CD14-positive monocyte (primary cell): ENCODE measurements at regions not wholly inside any gene's neighbourhood (a gene's known extent, or its start where the extent isn't known, plus 50 kb on each side); places are given as distances from the start of the nearest gene placed in this dataset.

Source experiments
- DNase-seq, 3 donors: peaks; one replicate each; pipeline ENCODE4 v3.0.0-alpha.2; 2011 to 2022
- H2AFZ ChIP-seq: 2 replicates; pipeline ENCODE4 v1.6.0; 2012; ENCODE audit warnings: mild to moderate bottlenecking, low read depth, low read length, inconsistent platforms; ENCODE audit not compliant: insufficient read depth, poor library complexity, severe bottlenecking
- H3K27ac ChIP-seq, 2 donors: 1 replicate in 1 of 2; 2 replicates in 1 of 2; pipeline ENCODE4 v1.5.1; 2012 to 2013; ENCODE audit warnings: low read length in 2 of 2, control low read depth in 1 of 2, inconsistent platforms in 1 of 2, low read depth in 1 of 2, mild to moderate bottlenecking in 1 of 2
- H3K27me3 ChIP-seq, 2 donors: one replicate each; pipeline versions ENCODE4 v1.6.0 to v1.6.1; 2011 to 2013; ENCODE audit warnings: low read length in 2 of 2; ENCODE audit not compliant: control insufficient read depth in 2 of 2, insufficient read depth in 2 of 2
- H3K36me3 ChIP-seq, 2 donors: replicated peaks in 1 of 2; 1 replicate in 1 of 2; 2 replicates in 1 of 2; pipeline versions ENCODE4 v1.5.1 to v1.6.1; 2012 to 2013; ENCODE audit warnings: low read length in 2 of 2, control low read depth in 1 of 2, inconsistent platforms in 1 of 2, mild to moderate bottlenecking in 1 of 2; ENCODE audit not compliant: insufficient read depth in 2 of 2, control insufficient read depth in 1 of 2
- H3K4me1 ChIP-seq, 2 donors: 1 replicate in 1 of 2; 2 replicates in 1 of 2; pipeline versions ENCODE4 v1.5.1 to v1.6.1; 2012 to 2013; ENCODE audit warnings: low read length in 2 of 2, control low read depth in 1 of 2, inconsistent platforms in 1 of 2, mild to moderate bottlenecking in 1 of 2, moderate library complexity in 1 of 2; ENCODE audit not compliant: insufficient read depth in 2 of 2, control insufficient read depth in 1 of 2
- H3K4me2 ChIP-seq: replicated peaks from 2 replicates; pipeline ENCODE3; 2012; ENCODE audit warnings: low read length, moderate library complexity, mild to moderate bottlenecking; ENCODE audit not compliant: poor library complexity, severe bottlenecking; ENCODE audit errors: extremely low read depth
- H3K4me3 ChIP-seq, 3 experiments: fragments of 200-600 bp in 1 of 3; sonication (generic) in 1 of 3; replicated peaks in 1 of 3; 1 replicate in 2 of 3; 2 replicates in 1 of 3; pipeline ENCODE4 v1.5.1; 2011 to 2013; ENCODE audit warnings: low read length in 3 of 3, mild to moderate bottlenecking in 3 of 3, control low read depth in 2 of 3, low read depth in 2 of 3, inconsistent platforms in 1 of 3, moderate library complexity in 1 of 3
- H3K79me2 ChIP-seq: 2 replicates; pipeline ENCODE4 v1.6.0; 2012; ENCODE audit warnings: mild to moderate bottlenecking, control low read depth, inconsistent platforms, low read length, moderate library complexity; ENCODE audit not compliant: insufficient read depth
- H3K9ac ChIP-seq: 2 replicates; pipeline ENCODE4 v1.6.0; 2017; ENCODE audit warnings: low read length, mild to moderate bottlenecking; ENCODE audit not compliant: insufficient read depth, poor library complexity, severe bottlenecking
- H3K9me3 ChIP-seq, 2 donors: replicated peaks in 1 of 2; 1 replicate in 1 of 2; 2 replicates in 1 of 2; pipeline versions ENCODE4 v1.5.1 to v1.6.1; 2012 to 2013; ENCODE audit warnings: low read length in 2 of 2, control low read depth in 1 of 2; ENCODE audit not compliant: control insufficient read depth in 1 of 2, insufficient read depth in 1 of 2
- H4K20me1 ChIP-seq: 2 replicates; pipeline ENCODE4 v1.6.0; 2012; ENCODE audit warnings: mild to moderate bottlenecking, low read length, control low read depth, moderate library complexity; ENCODE audit not compliant: insufficient read depth
- H3K27ac Mint-ChIP-seq, 7 donors: one replicate each; pipeline ENCODE4 v1.8.0; 2020; ENCODE audit warnings: mild to moderate bottlenecking in 7 of 7, mixed read lengths in 7 of 7, moderate library complexity in 6 of 7, inconsistent platforms in 2 of 7
- H3K27me3 Mint-ChIP-seq, 3 donors: one replicate each; pipeline ENCODE4 v1.8.0; 2021 to 2022; ENCODE audit warnings: low read depth in 3 of 3, mild to moderate bottlenecking in 3 of 3, mixed read lengths in 3 of 3, moderate library complexity in 3 of 3, inconsistent platforms in 1 of 3
- H3K36me3 Mint-ChIP-seq, 2 donors: one replicate each; pipeline ENCODE4 v1.8.0; 2020; ENCODE audit warnings: mixed read lengths in 2 of 2, inconsistent platforms in 1 of 2, mild to moderate bottlenecking in 1 of 2
- H3K4me1 Mint-ChIP-seq: one replicate; pipeline ENCODE4 v1.8.0; 2020; ENCODE audit warnings: mild to moderate bottlenecking, mixed read lengths
- H3K4me3 Mint-ChIP-seq, 2 donors: one replicate each; pipeline ENCODE4 v1.8.0; 2020; ENCODE audit warnings: mild to moderate bottlenecking in 2 of 2, mixed read lengths in 2 of 2, moderate library complexity in 1 of 2
- H3K9me3 Mint-ChIP-seq, 7 donors: one replicate each; pipeline ENCODE4 v1.8.0; 2020 to 2022; ENCODE audit warnings: mixed read lengths in 7 of 7, mild to moderate bottlenecking in 6 of 7, moderate library complexity in 6 of 7, inconsistent platforms in 2 of 7
- whole genome bisulfite sequencing: methylation state at CpG from one replicate; pipeline ENCODE4 v1.1.5; 2013; ENCODE audit warnings: missing lambda C conversion rate; ENCODE audit not compliant: insufficient coverage; 5-methylcytosine and 5-hydroxymethylcytosine counted together
- intact Hi-C, 2 donors: fragments of 100-400 bp; cut with micrococcal nuclease; formaldehyde crosslinking; loops; one replicate each; pipeline versions ENCODE4 v1.15.0 to v1.15.1; 2023
- TF ChIP-seq, protein P1 (sequence below): fragments of 200-600 bp; IDR thresholded peaks from one replicate; pipeline ENCODE4 v1.8.0; 2022; ENCODE audit warnings: antibody characterized with exemption, mild to moderate bottlenecking

DNA sequence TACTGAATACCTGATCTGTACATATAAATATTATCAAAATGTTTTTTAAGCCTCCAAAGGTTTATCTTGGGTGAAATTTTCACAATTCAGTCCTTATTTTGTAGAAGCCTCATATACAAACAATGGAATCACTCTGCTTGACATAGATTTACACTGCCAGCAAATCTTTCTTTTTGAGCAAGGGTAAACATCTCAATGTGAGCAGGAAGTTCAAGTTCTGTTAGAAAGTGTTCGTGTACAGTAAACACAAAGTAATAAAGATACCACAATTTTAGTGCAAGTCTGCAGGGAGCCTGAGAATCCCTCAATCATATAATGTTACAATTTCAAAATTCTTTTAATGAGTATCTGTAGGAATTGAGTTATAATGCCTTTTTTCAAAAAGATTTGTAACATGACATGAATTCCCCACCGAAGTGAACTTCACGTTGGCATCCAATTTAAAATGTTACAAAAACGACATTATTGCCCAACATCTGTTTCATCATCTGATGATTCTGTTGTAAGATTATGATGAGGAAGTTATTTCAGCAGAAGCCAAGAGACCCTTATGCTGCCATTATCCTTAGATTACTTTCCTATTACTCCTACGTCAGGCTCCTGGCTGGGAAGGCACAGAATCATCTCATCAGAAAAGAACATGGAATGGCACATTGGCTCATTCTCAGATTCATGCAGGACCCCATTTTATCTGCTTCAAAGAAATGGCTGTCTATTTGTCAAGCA, 283.9 kb upstream of the ACVR2A start:
- intact Hi-C loops = loop anchor here (5.0 to 10.0 kb wide), 4 partner anchors 54 to 284 kb away; partner anchors contain the start of gene ACVR2A (in 1 of the 2)
- no peaks in the 10 kb centered on the region for H3K79me2 ChIP-seq
- H3K4me3 ChIP-seq = peak overlapping the region; percentile 13 to 57 (median 33)
- Mint-ChIP-seq H3K4me3 (peak overlapping the region; percentile 12 to 15), H3K27me3 (peaks cover 0 to 2% (median 0%) of the 10 kb centered on the region in 3 donors), H3K27ac (peak overlapping the region; percentile 80 to 93 (median 90)), H3K9me3 (peaks cover 0 to 4% (median 0%) of the 10 kb centered on the region in 7 donors), H3K36me3 (no peaks in the 10 kb centered on the region), H3K4me1 (peaks cover 37% of the 10 kb centered on the region)
- H4K20me1 ChIP-seq = no peaks in the 10 kb centered on the region
- TF ChIP-seq, protein P1, sequence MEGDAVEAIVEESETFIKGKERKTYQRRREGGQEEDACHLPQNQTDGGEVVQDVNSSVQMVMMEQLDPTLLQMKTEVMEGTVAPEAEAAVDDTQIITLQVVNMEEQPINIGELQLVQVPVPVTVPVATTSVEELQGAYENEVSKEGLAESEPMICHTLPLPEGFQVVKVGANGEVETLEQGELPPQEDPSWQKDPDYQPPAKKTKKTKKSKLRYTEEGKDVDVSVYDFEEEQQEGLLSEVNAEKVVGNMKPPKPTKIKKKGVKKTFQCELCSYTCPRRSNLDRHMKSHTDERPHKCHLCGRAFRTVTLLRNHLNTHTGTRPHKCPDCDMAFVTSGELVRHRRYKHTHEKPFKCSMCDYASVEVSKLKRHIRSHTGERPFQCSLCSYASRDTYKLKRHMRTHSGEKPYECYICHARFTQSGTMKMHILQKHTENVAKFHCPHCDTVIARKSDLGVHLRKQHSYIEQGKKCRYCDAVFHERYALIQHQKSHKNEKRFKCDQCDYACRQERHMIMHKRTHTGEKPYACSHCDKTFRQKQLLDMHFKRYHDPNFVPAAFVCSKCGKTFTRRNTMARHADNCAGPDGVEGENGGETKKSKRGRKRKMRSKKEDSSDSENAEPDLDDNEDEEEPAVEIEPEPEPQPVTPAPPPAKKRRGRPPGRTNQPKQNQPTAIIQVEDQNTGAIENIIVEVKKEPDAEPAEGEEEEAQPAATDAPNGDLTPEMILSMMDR = no peak
- H3K9me3 ChIP-seq = no peaks in the 10 kb centered on the region
- H3K9ac ChIP-seq = peak overlapping the region; percentile 16
- peaks cover 29 to 41% of the 10 kb centered on the region in 2 donors for H3K4me1 ChIP-seq
- peak overlapping the region in 1 of 2 donors; percentile 86 for H3K27ac ChIP-seq
- H3K4me2 ChIP-seq = peak overlapping the region; percentile 63
- WGBS = no CpG with 5 or more reads among the region's 5 CpGs
- H3K27me3 ChIP-seq = no peaks in the 10 kb centered on the region
- H2AFZ ChIP-seq = peak overlapping the region; percentile 51
- DNase-seq = peak; percentile 86 to 94 (median 91)
- H3K36me3 ChIP-seq = no peaks in the 10 kb centered on the region

GRCh38 chr2:147559070-147559725, 285.6 kb upstream of the ACVR2A start:
- no peaks in the 10 kb centered on the region for H3K79me2 ChIP-seq
- no peak overlapping the region for H3K4me3 ChIP-seq
- 90% methylated on average over 3 of the region's 4 CpGs for WGBS
- Mint-ChIP-seq H3K4me1 (peaks cover 37% of the 10 kb centered on the region), H3K9me3 (peaks cover 0 to 8% (median 0%) of the 10 kb centered on the region in 7 donors), H3K36me3 (no peaks in the 10 kb centered on the region), H3K27me3 (peaks cover 0 to 2% (median 2%) of the 10 kb centered on the region in 3 donors), H3K4me3 (no peak overlapping the region), H3K27ac (peak overlapping the region in 5 of 7 donors; percentile 5 to 89 (median 51))
- H3K36me3 ChIP-seq = no peaks in the 10 kb centered on the region
- no peak overlapping the region for H3K4me2 ChIP-seq
- intact Hi-C loops = no loop called here
- no peaks in the 10 kb centered on the region for H4K20me1 ChIP-seq
- DNase-seq = peak in 1 of 3 donors; percentile 20
- no peaks in the 10 kb centered on the region for H3K27me3 ChIP-seq
- H3K9ac ChIP-seq = no peak overlapping the region
- peaks cover 29 to 41% of the 10 kb centered on the region in 2 donors for H3K4me1 ChIP-seq
- TF ChIP-seq, protein P1 = no peak
- H3K9me3 ChIP-seq = no peaks in the 10 kb centered on the region
- peak overlapping the region in 1 of 2 donors; percentile 86 for H3K27ac ChIP-seq
- H2AFZ ChIP-seq = no peak overlapping the region
